Calu3 (cell line): ENCODE measurements at regions not wholly inside any gene's neighbourhood (a gene's known extent, or its start where the extent isn't known, plus 50 kb on each side); places are given as distances from the start of the nearest gene placed in this dataset.

Experiments
- BruUV-seq: library from RNA; stranded (reverse); fragments of 400-500 nt; replicated peaks from 2 replicates; lab custom pipeline; 2021; lab: Mats Ljungman, UMichigan
- CTCF ChIA-PET: fragments of 300-600 bp; sonication (Branson Sonifier 250); formaldehyde crosslinking; loops from one replicate; lab custom pipeline; 2022; ENCODE audit warnings: antibody characterized with exemption; lab: Charles Lee
- DNase-seq: peaks from one replicate; pipeline ENCODE4 v3.0.0; 2022
- H3K27ac Mint-ChIP-seq: one replicate; pipeline ENCODE4 v1.8.0; 2022; ENCODE audit warnings: mixed read lengths; ENCODE audit not compliant: unreplicated experiment
- H3K27me3 Mint-ChIP-seq: one replicate; pipeline ENCODE4 v1.8.0; 2022; ENCODE audit warnings: mixed read lengths; ENCODE audit not compliant: unreplicated experiment
- H3K36me3 Mint-ChIP-seq: one replicate; pipeline ENCODE4 v1.8.0; 2022; ENCODE audit warnings: mild to moderate bottlenecking, moderate library complexity, mixed read lengths; ENCODE audit not compliant: insufficient read depth, unreplicated experiment
- H3K4me1 Mint-ChIP-seq: one replicate; pipeline ENCODE4 v1.8.0; 2022; ENCODE audit warnings: mild to moderate bottlenecking, low read depth, mixed read lengths; ENCODE audit not compliant: unreplicated experiment
- H3K4me3 Mint-ChIP-seq: one replicate; pipeline ENCODE4 v1.8.0; 2022; ENCODE audit warnings: mild to moderate bottlenecking, low read depth, moderate library complexity, mixed read lengths; ENCODE audit not compliant: unreplicated experiment
- H3K9me3 Mint-ChIP-seq: one replicate; pipeline ENCODE4 v1.8.0; 2022; ENCODE audit warnings: low read depth, mixed read lengths; ENCODE audit not compliant: unreplicated experiment
- CTCF ChIP-seq: fragments of 200-600 bp; IDR thresholded peaks from one replicate; pipeline ENCODE4 v1.8.0; 2022; ENCODE audit warnings: antibody characterized with exemption; ENCODE audit not compliant: unreplicated experiment
- intact Hi-C: fragments of 100-400 bp; cut with micrococcal nuclease; formaldehyde crosslinking; loops from one replicate; pipeline ENCODE4 v1.10.0; 2022; ENCODE audit not compliant: unreplicated experiment

- Mint-ChIP-seq H3K27me3 (no peaks in the 10 kb centered on the region), H3K9me3 (peaks cover 11% of the 10 kb centered on the region), H3K36me3 (no peaks in the 10 kb centered on the region), H3K27ac (no peak overlapping the region), H3K4me3 (no peak overlapping the region), H3K4me1 (no peaks in the 10 kb centered on the region)
- intact Hi-C loops: no loop called here
- no peak for TF ChIP-seq CTCF
- no peak for DNase-seq
- CTCF ChIA-PET: no interaction called here
- no TSS peak for BruUV-seq
Observed at GRCh38 chr14:82642425-82642824, 1108.8 kb upstream of the SEL1L start.

- no peak overlapping the region for H3K27ac Mint-ChIP-seq
- peaks cover 12% of the 10 kb centered on the region for H3K9me3 Mint-ChIP-seq
- no peaks in the 10 kb centered on the region for H3K36me3 Mint-ChIP-seq
- DNase-seq: no peak
- TF ChIP-seq CTCF: no peak
- CTCF ChIA-PET: no interaction called here
- no TSS peak for BruUV-seq
- no peak overlapping the region for H3K4me3 Mint-ChIP-seq
- H3K4me1 Mint-ChIP-seq: no peaks in the 10 kb centered on the region
- H3K27me3 Mint-ChIP-seq: no peaks in the 10 kb centered on the region
- intact Hi-C loops: no loop called here
Observed at GRCh38 chr14:82647088-82647810, 1113.6 kb upstream of the SEL1L start.

GRCh38 chr14:82655770-82656169 lies 1122.1 kb upstream of the SEL1L start:
- Mint-ChIP-seq H3K27me3 (no peaks in the 10 kb centered on the region), H3K36me3 (no peaks in the 10 kb centered on the region), H3K4me3 (no peak overlapping the region), H3K4me1 (no peaks in the 10 kb centered on the region), H3K27ac (no peak overlapping the region), H3K9me3 (peaks cover 4% of the 10 kb centered on the region)
- intact Hi-C loops: no loop called here
- CTCF ChIA-PET: no interaction called here
- no peak for DNase-seq
- no peak for TF ChIP-seq CTCF
- BruUV-seq: no TSS peak

- CTCF ChIA-PET: no interaction called here
- Mint-ChIP-seq H3K9me3 (no peaks in the 10 kb centered on the region), H3K36me3 (no peaks in the 10 kb centered on the region), H3K4me1 (no peaks in the 10 kb centered on the region), H3K4me3 (no peak overlapping the region), H3K27ac (no peak overlapping the region), H3K27me3 (no peaks in the 10 kb centered on the region)
- no TSS peak for BruUV-seq
- TF ChIP-seq CTCF: no peak
- intact Hi-C loops: no loop called here
- DNase-seq: no peak
Observed at GRCh38 chr14:82657186-82657675, 1123.6 kb upstream of the SEL1L start.
